HG03558 (cell line): ENCODE measurements at regions not wholly inside any gene's neighbourhood (a gene's known extent, or its start where the extent isn't known, plus 50 kb on each side); places are given as distances from the start of the nearest gene placed in this dataset.

Source experiments
- ATAC-seq: cut with Tn5 transposase; IDR thresholded peaks from one replicate; pipeline ENCODE4 v1.9.1; 2021; ENCODE audit warnings: moderate number of reproducible peaks; ENCODE audit not compliant: unreplicated experiment; ENCODE audit errors: extremely low read depth

GRCh38 chr4:15130441-15130840, 128.2 kb downstream of the CPEB2 start:
- ATAC-seq: no peak

- ATAC-seq: no peak
Measured at GRCh38 chr4:15131551-15131950, 129.3 kb downstream of the CPEB2 start.

- no peak for ATAC-seq
Measured at GRCh38 chr4:15132739-15133138, 130.5 kb downstream of the CPEB2 start.

- ATAC-seq: no peak
Measured at GRCh38 chr4:15139599-15139998, 137.3 kb downstream of the CPEB2 start.

- no peak for ATAC-seq
Measured at GRCh38 chr4:15142201-15142600, 139.9 kb downstream of the CPEB2 start.

- no peak for ATAC-seq
Measured at GRCh38 chr4:15143551-15143950, 141.3 kb downstream of the CPEB2 start.

- no peak for ATAC-seq
Measured at GRCh38 chr4:15144249-15144966, 142.1 kb downstream of the CPEB2 start.

- no peak for ATAC-seq
Measured at GRCh38 chr4:15144967-15145295, 142.7 kb downstream of the CPEB2 start.

GRCh38 chr4:15145709-15146108, 143.4 kb downstream of the CPEB2 start:
- no peak for ATAC-seq

- no peak for ATAC-seq
Measured at GRCh38 chr4:15147714-15148113, 145.4 kb downstream of the CPEB2 start.

GRCh38 chr4:15148199-15148598, 145.9 kb downstream of the CPEB2 start:
- no peak for ATAC-seq

GRCh38 chr4:15148691-15149090, 146.4 kb downstream of the CPEB2 start:
- ATAC-seq: no peak

- ATAC-seq: peak; percentile 54
Measured at GRCh38 chr4:15149234-15149838, 147.1 kb downstream of the CPEB2 start.

- ATAC-seq: peak; percentile 64
Measured at GRCh38 chr4:15149839-15150592, 147.7 kb downstream of the CPEB2 start.

GRCh38 chr4:15150631-15151030, 148.3 kb downstream of the CPEB2 start:
- ATAC-seq: no peak

GRCh38 chr4:15151033-15151432, 148.8 kb downstream of the CPEB2 start:
- ATAC-seq: no peak

- ATAC-seq: no peak
Measured at GRCh38 chr4:15153662-15154061, 151.4 kb downstream of the CPEB2 start.

GRCh38 chr4:15158406-15159091, 156.3 kb downstream of the CPEB2 start:
- ATAC-seq: no peak

GRCh38 chr4:15159477-15160019, 157.3 kb downstream of the CPEB2 start:
- ATAC-seq: no peak

GRCh38 chr4:15161439-15161838, 159.2 kb downstream of the CPEB2 start:
- ATAC-seq: no peak

GRCh38 chr4:15162046-15162445, 159.8 kb downstream of the CPEB2 start:
- no peak for ATAC-seq
